DOHH2 (cell line): ENCODE measurements at regions not wholly inside any gene's neighbourhood (a gene's known extent, or its start where the extent isn't known, plus 50 kb on each side); places are given as distances from the start of the nearest gene placed in this dataset.

Experiments used
- EZH2phosphoT487 ChIP-seq: fragments of 200-600 bp; sonication (generic); IDR thresholded peaks from 2 replicates; pipeline ENCODE4 v1.6.1; 2017; ENCODE audit warnings: borderline replicate concordance, mild to moderate bottlenecking, antibody characterized with exemption, low read length, moderate library complexity, mixed read lengths
- TF ChIP-seq, protein P1 (sequence below): fragments of 200-600 bp; sonication (generic); IDR thresholded peaks from one replicate; pipeline ENCODE4 v1.5.1; 2014; ENCODE audit warnings: antibody characterized with exemption, mild to moderate bottlenecking, low read depth, low read length; ENCODE audit not compliant: poor library complexity, severe bottlenecking

- TF ChIP-seq, protein P1, sequence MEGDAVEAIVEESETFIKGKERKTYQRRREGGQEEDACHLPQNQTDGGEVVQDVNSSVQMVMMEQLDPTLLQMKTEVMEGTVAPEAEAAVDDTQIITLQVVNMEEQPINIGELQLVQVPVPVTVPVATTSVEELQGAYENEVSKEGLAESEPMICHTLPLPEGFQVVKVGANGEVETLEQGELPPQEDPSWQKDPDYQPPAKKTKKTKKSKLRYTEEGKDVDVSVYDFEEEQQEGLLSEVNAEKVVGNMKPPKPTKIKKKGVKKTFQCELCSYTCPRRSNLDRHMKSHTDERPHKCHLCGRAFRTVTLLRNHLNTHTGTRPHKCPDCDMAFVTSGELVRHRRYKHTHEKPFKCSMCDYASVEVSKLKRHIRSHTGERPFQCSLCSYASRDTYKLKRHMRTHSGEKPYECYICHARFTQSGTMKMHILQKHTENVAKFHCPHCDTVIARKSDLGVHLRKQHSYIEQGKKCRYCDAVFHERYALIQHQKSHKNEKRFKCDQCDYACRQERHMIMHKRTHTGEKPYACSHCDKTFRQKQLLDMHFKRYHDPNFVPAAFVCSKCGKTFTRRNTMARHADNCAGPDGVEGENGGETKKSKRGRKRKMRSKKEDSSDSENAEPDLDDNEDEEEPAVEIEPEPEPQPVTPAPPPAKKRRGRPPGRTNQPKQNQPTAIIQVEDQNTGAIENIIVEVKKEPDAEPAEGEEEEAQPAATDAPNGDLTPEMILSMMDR, result no peak
- TF ChIP-seq EZH2phosphoT487, result no peak
Measured at GRCh38 chr17:70377654-70378053, 208.3 kb downstream of the KCNJ2 start.
